DND-41 (cell line): ENCODE measurements at regions not wholly inside any gene's neighbourhood (a gene's known extent, or its start where the extent isn't known, plus 50 kb on each side); places are given as distances from the start of the nearest gene placed in this dataset.

Experiments used
- ATAC-seq: fragments of 200-7000 bp; cut with Tn5 transposase; 3 replicates; pipeline ENCODE4 v1.9.1; 2021; ENCODE audit warnings: low read depth; ENCODE audit not compliant: insufficient read depth
- DNase-seq: peaks from one replicate; pipeline ENCODE4 v3.0.0-alpha.2; 2020
- H2AFZ ChIP-seq: 2 replicates; pipeline ENCODE4 v1.6.0; 2012; ENCODE audit warnings: low read depth, low read length
- H3K27ac ChIP-seq: 2 replicates; pipeline ENCODE4 v1.5.1; 2012; ENCODE audit warnings: low read length, inconsistent platforms
- H3K27me3 ChIP-seq: fragments of 200-600 bp; sonication (generic); 2 replicates; pipeline ENCODE4 v1.6.0; 2012; ENCODE audit warnings: low read length, mild to moderate bottlenecking, inconsistent platforms; ENCODE audit not compliant: insufficient read depth, poor library complexity
- H3K36me3 ChIP-seq: 2 replicates; pipeline ENCODE4 v1.5.1; 2012; ENCODE audit warnings: low read length, inconsistent platforms; ENCODE audit not compliant: insufficient read depth
- H3K4me1 ChIP-seq: 2 replicates; pipeline ENCODE4 v1.5.1; 2012; ENCODE audit warnings: mild to moderate bottlenecking, low read length; ENCODE audit not compliant: insufficient read depth
- H3K4me2 ChIP-seq: 2 replicates; pipeline ENCODE4 v1.6.0; 2012; ENCODE audit warnings: mild to moderate bottlenecking, moderate library complexity, low read length, inconsistent platforms; ENCODE audit not compliant: insufficient read depth
- H3K4me3 ChIP-seq, 2 experiments: fragments of 200-600 bp in 1 of 2; shearing (Covaris generic) in 1 of 2; 2 replicates each; pipeline ENCODE4 v1.5.1; 2012 to 2016; ENCODE audit warnings: inconsistent platforms in 2 of 2, low read length in 2 of 2, mild to moderate bottlenecking in 2 of 2, low read depth in 1 of 2, moderate library complexity in 1 of 2
- H3K79me2 ChIP-seq: 2 replicates; pipeline ENCODE4 v1.6.0; 2012; ENCODE audit warnings: low read length, inconsistent platforms; ENCODE audit not compliant: insufficient read depth
- H3K9ac ChIP-seq: 2 replicates; pipeline ENCODE4 v1.6.0; 2012; ENCODE audit warnings: low read depth, mild to moderate bottlenecking, inconsistent platforms, low read length, moderate library complexity
- H3K9me3 ChIP-seq: 2 replicates; pipeline ENCODE4 v1.5.1; 2012; ENCODE audit warnings: low read length, moderate library complexity, mild to moderate bottlenecking, inconsistent platforms; ENCODE audit not compliant: insufficient read depth, severe bottlenecking
- H4K20me1 ChIP-seq: 2 replicates; pipeline ENCODE4 v1.6.0; 2012; ENCODE audit warnings: low read length; ENCODE audit not compliant: insufficient read depth
- CTCF ChIP-seq: IDR thresholded peaks from 2 replicates; pipeline ENCODE4 v1.5.1; 2012; ENCODE audit warnings: borderline replicate concordance, low read length, moderate library complexity, mild to moderate bottlenecking; ENCODE audit not compliant: poor library complexity, severe bottlenecking; ENCODE audit errors: extremely low read depth
- EZH2 ChIP-seq: IDR thresholded peaks from 3 replicates; pipeline ENCODE4 v1.6.1; 2012; ENCODE audit warnings: borderline replicate concordance, low read depth, mild to moderate bottlenecking, moderate library complexity, low read length, inconsistent platforms; ENCODE audit not compliant: severe bottlenecking

GRCh38 chr3:113111011-113111707 is 100.2 kb upstream of the BOC start:
- no peak overlapping the region for H3K4me2 ChIP-seq
- no peak overlapping the region for H3K9ac ChIP-seq
- H3K79me2 ChIP-seq: no peaks in the 10 kb centered on the region
- no peak overlapping the region for H2AFZ ChIP-seq
- H4K20me1 ChIP-seq: no peaks in the 10 kb centered on the region
- no peaks in the 10 kb centered on the region for H3K4me1 ChIP-seq
- DNase-seq (peak; percentile 29), ATAC-seq (peak; percentile 92)
- H3K36me3 ChIP-seq: no peaks in the 10 kb centered on the region
- TF ChIP-seq CTCF (no peak), EZH2 (no peak)
- no peaks in the 10 kb centered on the region for H3K9me3 ChIP-seq
- H3K27ac ChIP-seq: no peak overlapping the region
- no peaks in the 10 kb centered on the region for H3K27me3 ChIP-seq
- H3K4me3 ChIP-seq: no peak overlapping the region

- Histone ChIP-seq H4K20me1 (no peaks in the 10 kb centered on the region), H3K4me2 (no peak overlapping the region), H3K9me3 (no peaks in the 10 kb centered on the region), H3K27me3 (no peaks in the 10 kb centered on the region), H3K36me3 (no peaks in the 10 kb centered on the region), H2AFZ (no peak overlapping the region), H3K4me1 (no peaks in the 10 kb centered on the region), H3K79me2 (no peaks in the 10 kb centered on the region), H3K4me3 (no peak overlapping the region), H3K9ac (no peak overlapping the region), H3K27ac (no peak overlapping the region)
- DNase-seq (no peak), ATAC-seq (no peak)
- no peak for TF ChIP-seq EZH2
These were observed 98.0 kb upstream of the BOC start for GRCh38 chr3:113113361-113113760.

- TF ChIP-seq CTCF (no peak), EZH2 (no peak)
- Histone ChIP-seq H3K9me3 (no peaks in the 10 kb centered on the region), H3K36me3 (no peaks in the 10 kb centered on the region), H3K4me2 (no peak overlapping the region), H3K9ac (no peak overlapping the region), H3K27me3 (no peaks in the 10 kb centered on the region), H4K20me1 (no peaks in the 10 kb centered on the region), H2AFZ (no peak overlapping the region), H3K79me2 (no peaks in the 10 kb centered on the region), H3K4me3 (no peak overlapping the region), H3K27ac (no peak overlapping the region), H3K4me1 (no peaks in the 10 kb centered on the region)
- DNase-seq: no peak
- ATAC-seq: no peak
These were observed 93.7 kb upstream of the BOC start for GRCh38 chr3:113117511-113118234.

GRCh38 chr3:113118336-113118735 is 93.0 kb upstream of the BOC start:
- TF ChIP-seq EZH2: no peak
- Histone ChIP-seq H3K9ac (no peak overlapping the region), H2AFZ (no peak overlapping the region), H3K9me3 (no peaks in the 10 kb centered on the region), H3K4me2 (no peak overlapping the region), H3K4me1 (no peaks in the 10 kb centered on the region), H3K36me3 (no peaks in the 10 kb centered on the region), H3K4me3 (no peak overlapping the region), H4K20me1 (no peaks in the 10 kb centered on the region), H3K27me3 (no peaks in the 10 kb centered on the region), H3K27ac (no peak overlapping the region), H3K79me2 (no peaks in the 10 kb centered on the region)
- no peak for DNase-seq
- ATAC-seq: no peak
